ENCODE measurements at regions not wholly inside any gene's neighbourhood (a gene's known extent, or its start where the extent isn't known, plus 50 kb on each side); places are given as distances from the start of the nearest gene placed in this dataset.
"Not testable (repeated sequence)": the region's sequence is repeated elsewhere in the genome, so short reads cannot be mapped to it uniquely, and the experiment has no call there.

DNA sequence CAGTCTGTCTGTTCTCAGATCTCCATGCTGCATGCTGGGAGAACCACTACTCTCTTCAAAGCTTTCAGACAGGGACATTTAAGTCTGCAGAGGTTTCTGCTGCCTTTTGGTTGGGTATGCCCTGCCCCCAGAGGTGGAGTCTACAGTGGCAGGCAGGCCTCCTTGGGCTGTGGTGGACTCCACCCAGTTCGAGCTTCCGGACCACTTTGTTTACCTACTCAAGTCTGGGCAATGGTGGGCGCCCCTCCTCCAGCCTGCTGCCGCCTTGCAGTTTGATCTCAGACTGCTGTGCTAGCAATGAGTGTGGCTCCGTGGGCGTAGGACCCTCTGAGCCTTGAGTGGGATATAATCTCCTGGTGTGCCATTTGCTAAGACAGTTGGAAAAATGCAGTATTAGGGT, 317.1 kb downstream of the COL12A1 start:
- TF ChIP-seq, protein P1, sequence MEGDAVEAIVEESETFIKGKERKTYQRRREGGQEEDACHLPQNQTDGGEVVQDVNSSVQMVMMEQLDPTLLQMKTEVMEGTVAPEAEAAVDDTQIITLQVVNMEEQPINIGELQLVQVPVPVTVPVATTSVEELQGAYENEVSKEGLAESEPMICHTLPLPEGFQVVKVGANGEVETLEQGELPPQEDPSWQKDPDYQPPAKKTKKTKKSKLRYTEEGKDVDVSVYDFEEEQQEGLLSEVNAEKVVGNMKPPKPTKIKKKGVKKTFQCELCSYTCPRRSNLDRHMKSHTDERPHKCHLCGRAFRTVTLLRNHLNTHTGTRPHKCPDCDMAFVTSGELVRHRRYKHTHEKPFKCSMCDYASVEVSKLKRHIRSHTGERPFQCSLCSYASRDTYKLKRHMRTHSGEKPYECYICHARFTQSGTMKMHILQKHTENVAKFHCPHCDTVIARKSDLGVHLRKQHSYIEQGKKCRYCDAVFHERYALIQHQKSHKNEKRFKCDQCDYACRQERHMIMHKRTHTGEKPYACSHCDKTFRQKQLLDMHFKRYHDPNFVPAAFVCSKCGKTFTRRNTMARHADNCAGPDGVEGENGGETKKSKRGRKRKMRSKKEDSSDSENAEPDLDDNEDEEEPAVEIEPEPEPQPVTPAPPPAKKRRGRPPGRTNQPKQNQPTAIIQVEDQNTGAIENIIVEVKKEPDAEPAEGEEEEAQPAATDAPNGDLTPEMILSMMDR (IDR thresholded peaks at IDR 0.05): not testable (repeated sequence)
- TF ChIP-seq POLR2A (IDR thresholded peaks at IDR 0.05): not testable (repeated sequence)
